IMR-90 (cell line): ENCODE measurements at regions not wholly inside any gene's neighbourhood (a gene's known extent, or its start where the extent isn't known, plus 50 kb on each side); places are given as distances from the start of the nearest gene placed in this dataset.
A peak's percentile ranks its signal among the peaks of the same experiment; 100 is the strongest.

ENCODE experiments used
- ATAC-seq: fragments of 200-7000 bp; cut with Tn5 transposase; 2 replicates; pipeline ENCODE4 v1.9.1; 2020; ENCODE audit warnings: low read depth, mild to moderate bottlenecking, moderate library complexity
- BruUV-seq: library from RNA; stranded (reverse); fragments of 400-500 nt; replicated peaks from 2 replicates; lab custom pipeline; 2021; lab: Mats Ljungman, UMichigan
- CTCF ChIA-PET: fragments of 300-600 bp; formaldehyde crosslinking; extraction: SDS; loops from one replicate; lab custom pipeline; 2021; ENCODE audit warnings: antibody characterized with exemption; lab: Yijun Ruan, JAX
- POLR2A ChIA-PET: fragments of 300-600 bp; sonication (Branson Sonifier 250); formaldehyde crosslinking; loops from one replicate; lab custom pipeline; 2022; ENCODE audit warnings: antibody characterized with exemption; ENCODE audit not compliant: unreplicated experiment; lab: Charles Lee
- DNase-seq: peaks from one replicate; pipeline ENCODE4 v3.0.0; 2013
- H2AFZ ChIP-seq: replicated peaks from 2 replicates; pipeline ENCODE3; 2013; ENCODE audit warnings: low read length, mild to moderate bottlenecking; ENCODE audit not compliant: poor library complexity
- H2AK5ac ChIP-seq: 2 replicates; pipeline ENCODE4 v1.6.1; 2013; ENCODE audit warnings: low read depth, low read length, inconsistent platforms
- H2AK9ac ChIP-seq: replicated peaks from 2 replicates; pipeline ENCODE3; 2013; ENCODE audit warnings: mild to moderate bottlenecking, low read depth, low read length, moderate library complexity; ENCODE audit not compliant: poor library complexity
- H2BK120ac ChIP-seq: 2 replicates; pipeline ENCODE4 v1.6.1; 2013; ENCODE audit warnings: low read depth, low read length, inconsistent platforms
- H2BK15ac ChIP-seq: 3 replicates; pipeline ENCODE4 v1.6.1; 2013; ENCODE audit warnings: low read depth, low read length, inconsistent platforms
- H2BK20ac ChIP-seq: 2 replicates; pipeline ENCODE4 v1.6.1; 2013; ENCODE audit warnings: low read depth, mild to moderate bottlenecking, inconsistent platforms, low read length, moderate library complexity
- H2BK5ac ChIP-seq: 2 replicates; pipeline ENCODE4 v1.6.1; 2013; ENCODE audit warnings: mild to moderate bottlenecking, low read depth, low read length, inconsistent platforms; ENCODE audit not compliant: poor library complexity, severe bottlenecking
- H3K14ac ChIP-seq: replicated peaks from 2 replicates; pipeline ENCODE4 v1.6.1; 2013; ENCODE audit warnings: low read depth, low read length, inconsistent platforms
- H3K18ac ChIP-seq: 2 replicates; pipeline ENCODE4 v1.6.1; 2013; ENCODE audit warnings: low read depth, low read length, control low read depth
- H3K23ac ChIP-seq: 2 replicates; pipeline ENCODE4 v1.6.1; 2013; ENCODE audit warnings: low read depth, low read length, inconsistent platforms
- H3K27ac ChIP-seq: 2 replicates; pipeline ENCODE4 v1.5.1; 2013; ENCODE audit warnings: mild to moderate bottlenecking, control low read depth, low read length; ENCODE audit not compliant: insufficient read depth
- H3K27me3 ChIP-seq: 2 replicates; pipeline ENCODE4 v1.6.1; 2013; ENCODE audit warnings: low read length; ENCODE audit not compliant: control insufficient read depth, insufficient read depth
- H3K36me3 ChIP-seq: 2 replicates; pipeline ENCODE4 v1.6.1; 2013; ENCODE audit warnings: low read length, mixed read lengths; ENCODE audit not compliant: control insufficient read depth, insufficient read depth
- H3K4ac ChIP-seq: 2 replicates; pipeline ENCODE4 v1.6.1; 2013; ENCODE audit warnings: low read depth, low read length, inconsistent platforms
- H3K4me1 ChIP-seq: 2 replicates; pipeline ENCODE4 v1.6.1; 2013; ENCODE audit warnings: low read length, mixed read lengths; ENCODE audit not compliant: control insufficient read depth, insufficient read depth
- H3K4me2 ChIP-seq: 2 replicates; pipeline ENCODE4 v1.6.1; 2013; ENCODE audit warnings: low read depth, mild to moderate bottlenecking, control low read depth, low read length, moderate library complexity
- H3K4me3 ChIP-seq: 2 replicates; pipeline ENCODE4 v1.5.1; 2013; ENCODE audit warnings: low read depth, mild to moderate bottlenecking, control low read depth, low read length, moderate library complexity; ENCODE audit not compliant: insufficient read depth
- H3K56ac ChIP-seq: 2 replicates; pipeline ENCODE4 v1.6.1; 2013; ENCODE audit warnings: low read length, inconsistent platforms; ENCODE audit not compliant: insufficient read depth; ENCODE audit errors: extremely low read depth
- H3K79me1 ChIP-seq, 2 experiments: 2 replicates each; pipeline ENCODE4 v1.6.1; 2013; ENCODE audit warnings: low read length in 2 of 2, inconsistent platforms in 1 of 2, low read depth in 1 of 2
- H3K9ac ChIP-seq: 2 replicates; pipeline ENCODE4 v1.6.1; 2013; ENCODE audit warnings: low read depth, low read length, control low read depth
- H3K9me1 ChIP-seq: 2 replicates; pipeline ENCODE4 v1.6.1; 2013; ENCODE audit warnings: low read length, inconsistent platforms; ENCODE audit not compliant: insufficient read depth
- H3K9me3 ChIP-seq: 2 replicates; pipeline ENCODE4 v1.6.1; 2013; ENCODE audit warnings: low read length; ENCODE audit not compliant: control insufficient read depth, insufficient read depth
- H4K20me1 ChIP-seq: 2 replicates; pipeline ENCODE4 v1.6.1; 2013; ENCODE audit warnings: low read length, inconsistent platforms; ENCODE audit not compliant: insufficient read depth
- H4K5ac ChIP-seq: 2 replicates; pipeline ENCODE4 v1.6.1; 2013; ENCODE audit warnings: mild to moderate bottlenecking, low read depth, low read length, control low read depth
- H4K8ac ChIP-seq, 2 experiments: 2 replicates each; pipeline ENCODE4 v1.6.1; 2013; ENCODE audit warnings: low read depth in 2 of 2, low read length in 2 of 2, control low read depth in 1 of 2, inconsistent platforms in 1 of 2
- H4K91ac ChIP-seq: 2 replicates; pipeline ENCODE4 v1.6.1; 2013; ENCODE audit warnings: low read depth, low read length, inconsistent platforms; ENCODE audit not compliant: insufficient read depth
- CHD1 ChIP-seq: IDR thresholded peaks from 2 replicates; pipeline ENCODE4 v1.6.1; 2012; ENCODE audit warnings: low read depth, low read length, improper control_type of control experiment
- ELK1 ChIP-seq: fragments of 150-350 bp; IDR thresholded peaks from 2 replicates; pipeline ENCODE4 v1.6.1; 2016; ENCODE audit warnings: low read depth, mild to moderate bottlenecking, low read length, moderate library complexity, borderline replicate concordance
- MXI1 ChIP-seq: IDR thresholded peaks from 2 replicates; pipeline ENCODE4 v1.6.1; 2012; ENCODE audit warnings: low read depth, mild to moderate bottlenecking, low read length, moderate library complexity, borderline replicate concordance
- RAD21 ChIP-seq: IDR thresholded peaks from 2 replicates; pipeline ENCODE4 v1.6.1; 2012; ENCODE audit warnings: low read length, improper control_type of control experiment
- RFX5 ChIP-seq: IDR thresholded peaks from 2 replicates; pipeline ENCODE4 v1.8.0; 2012; ENCODE audit warnings: low read depth, mild to moderate bottlenecking, low read length, moderate library complexity
- SMC3 ChIP-seq: fragments of 150-350 bp; IDR thresholded peaks from 2 replicates; pipeline ENCODE4 v1.6.1; 2016; ENCODE audit warnings: low read depth, mild to moderate bottlenecking, antibody characterized with exemption, low read length, moderate library complexity
- WGBS, 2 experiments: methylation state at CpG; one replicate each; pipeline versions ENCODE4 v1.1.5 to v1.1.7; 2013; ENCODE audit warnings: missing lambda C conversion rate in 2 of 2; ENCODE audit not compliant: insufficient read length in 1 of 2; ENCODE audit errors: extremely low coverage in 2 of 2; 5-methylcytosine and 5-hydroxymethylcytosine counted together
- dilution Hi-C: fragments of 300-500 bp; cut with HindIII; formaldehyde crosslinking; loops from one replicate; pipeline ENCODE4 v1.14.3; 2018; ENCODE audit warnings: low sequenced_read_pairs; ENCODE audit not compliant: unreplicated experiment
- in situ Hi-C: fragments of 300-500 bp; cut with MboI; formaldehyde crosslinking; loops from 3 replicates; pipeline ENCODE4 v1.14.3; 2019; ENCODE audit warnings: low sequenced_read_pairs, inconsistent platforms, mixed read lengths
- intact Hi-C: fragments of 100-400 bp; cut with micrococcal nuclease; formaldehyde crosslinking; loops from 2 replicates; pipeline ENCODE4 v1.10.0; 2022
- TF ChIP-seq, protein P1 (sequence below): conservative IDR thresholded peaks from 2 replicates; pipeline ENCODE4 v1.5.1; 2012; ENCODE audit warnings: mild to moderate bottlenecking, low read depth, low read length, improper control_type of control experiment
- TF ChIP-seq, protein P2 (sequence below): fragments of 150-350 bp; IDR thresholded peaks from 2 replicates; pipeline ENCODE4 v1.6.1; 2017; ENCODE audit warnings: mild to moderate bottlenecking, antibody characterized with exemption, low read length, low read depth

GRCh38 chr3:73768524-73769308 lies 144.0 kb upstream of the PDZRN3 start:
- Histone ChIP-seq H3K56ac (no peak overlapping the region), H3K14ac (no peak overlapping the region), H3K18ac (no peak overlapping the region; the same call in 1 of the 2 replicates), H3K4ac (no peak overlapping the region), H2AK5ac (no peak overlapping the region), H2BK5ac (no peak overlapping the region), H2BK120ac (0 out of 2 replicates have a peak overlapping the region, but pooled peaks have one; percentile 24), H3K36me3 (no peaks in the 10 kb centered on the region), H3K9ac (no peak overlapping the region), H3K4me3 (no peak overlapping the region), H2BK15ac (no peak overlapping the region), H3K4me1 (peaks cover 8% of the 10 kb centered on the region), H4K8ac (no peak overlapping the region), H3K4me2 (no peak overlapping the region), H2AFZ (no peak overlapping the region), H3K79me1 (no peaks in the 10 kb centered on the region), H3K27me3 (no peaks in the 10 kb centered on the region), H2AK9ac (no peak overlapping the region), H3K9me3 (0 out of 2 replicates have a peak, but pooled peaks cover 2% of the 10 kb centered on the region), H2BK20ac (no peak overlapping the region), H4K20me1 (no peaks in the 10 kb centered on the region), H4K5ac (no peak overlapping the region), H4K91ac (no peak overlapping the region), H3K9me1 (peaks cover 5% of the 10 kb centered on the region; the same call in 1 of the 2 replicates), H3K23ac (no peak overlapping the region), H3K27ac (no peak overlapping the region)
- DNase-seq (peak; percentile 19), ATAC-seq (no peak)
- ChIA-PET POLR2A (no interaction called here), CTCF (interaction anchor here (0.8 to 1.9 kb wide), 9 partner anchors 10 to 259 kb away, joined by 3 to 7 read pairs (median 3); partner anchors contain the start of gene PDZRN3)
- dilution Hi-C loops, result no loop called here
- intact Hi-C loops, result loop anchor here (1.0 kb wide), 1 partner anchor 260 kb away; no protein-coding TSS in a partner anchor
- in situ Hi-C loops, result no loop called here
- no CpG with 5 or more reads among the region's 5 CpGs for WGBS, 2 experiments
- peak; percentile 25; the same call in 1 of the 2 replicates for TF ChIP-seq SMC3
- no peak for TF ChIP-seq CHD1
- TF ChIP-seq ELK1, result no peak
- TF ChIP-seq, protein P1, sequence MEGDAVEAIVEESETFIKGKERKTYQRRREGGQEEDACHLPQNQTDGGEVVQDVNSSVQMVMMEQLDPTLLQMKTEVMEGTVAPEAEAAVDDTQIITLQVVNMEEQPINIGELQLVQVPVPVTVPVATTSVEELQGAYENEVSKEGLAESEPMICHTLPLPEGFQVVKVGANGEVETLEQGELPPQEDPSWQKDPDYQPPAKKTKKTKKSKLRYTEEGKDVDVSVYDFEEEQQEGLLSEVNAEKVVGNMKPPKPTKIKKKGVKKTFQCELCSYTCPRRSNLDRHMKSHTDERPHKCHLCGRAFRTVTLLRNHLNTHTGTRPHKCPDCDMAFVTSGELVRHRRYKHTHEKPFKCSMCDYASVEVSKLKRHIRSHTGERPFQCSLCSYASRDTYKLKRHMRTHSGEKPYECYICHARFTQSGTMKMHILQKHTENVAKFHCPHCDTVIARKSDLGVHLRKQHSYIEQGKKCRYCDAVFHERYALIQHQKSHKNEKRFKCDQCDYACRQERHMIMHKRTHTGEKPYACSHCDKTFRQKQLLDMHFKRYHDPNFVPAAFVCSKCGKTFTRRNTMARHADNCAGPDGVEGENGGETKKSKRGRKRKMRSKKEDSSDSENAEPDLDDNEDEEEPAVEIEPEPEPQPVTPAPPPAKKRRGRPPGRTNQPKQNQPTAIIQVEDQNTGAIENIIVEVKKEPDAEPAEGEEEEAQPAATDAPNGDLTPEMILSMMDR, result peak; percentile 35
- peak; percentile 41 for TF ChIP-seq RAD21
- TF ChIP-seq, protein P2, sequence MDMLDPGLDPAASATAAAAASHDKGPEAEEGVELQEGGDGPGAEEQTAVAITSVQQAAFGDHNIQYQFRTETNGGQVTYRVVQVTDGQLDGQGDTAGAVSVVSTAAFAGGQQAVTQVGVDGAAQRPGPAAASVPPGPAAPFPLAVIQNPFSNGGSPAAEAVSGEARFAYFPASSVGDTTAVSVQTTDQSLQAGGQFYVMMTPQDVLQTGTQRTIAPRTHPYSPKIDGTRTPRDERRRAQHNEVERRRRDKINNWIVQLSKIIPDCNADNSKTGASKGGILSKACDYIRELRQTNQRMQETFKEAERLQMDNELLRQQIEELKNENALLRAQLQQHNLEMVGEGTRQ, result no peak
- no peak for TF ChIP-seq RFX5
- TF ChIP-seq MXI1, result no peak
- BruUV-seq, result no TSS peak
